Esophagus squamous epithelium (tissue), 4 donors: ENCODE measurements at regions not wholly inside any gene's neighbourhood (a gene's known extent, or its start where the extent isn't known, plus 50 kb on each side); places are given as distances from the start of the nearest gene placed in this dataset.

Source experiments
- POLR2A ChIP-seq, 4 donors: fragments of 450-650 bp; IDR thresholded peaks; one replicate each; pipeline ENCODE4 v1.6.1; 2017; ENCODE audit warnings: antibody characterized with exemption in 4 of 4, mild to moderate bottlenecking in 4 of 4, moderate library complexity in 3 of 4
- TF ChIP-seq, protein P1 (sequence below), 6 experiments: fragments of 450-650 bp in 4 of 6; fragments of 200-600 bp in 2 of 6; sonication (generic) in 2 of 6; IDR thresholded peaks; one replicate each; pipeline ENCODE4 v1.5.1; 2016 to 2019; ENCODE audit warnings: antibody characterized with exemption in 6 of 6, mild to moderate bottlenecking in 4 of 6, moderate library complexity in 4 of 6

DNA sequence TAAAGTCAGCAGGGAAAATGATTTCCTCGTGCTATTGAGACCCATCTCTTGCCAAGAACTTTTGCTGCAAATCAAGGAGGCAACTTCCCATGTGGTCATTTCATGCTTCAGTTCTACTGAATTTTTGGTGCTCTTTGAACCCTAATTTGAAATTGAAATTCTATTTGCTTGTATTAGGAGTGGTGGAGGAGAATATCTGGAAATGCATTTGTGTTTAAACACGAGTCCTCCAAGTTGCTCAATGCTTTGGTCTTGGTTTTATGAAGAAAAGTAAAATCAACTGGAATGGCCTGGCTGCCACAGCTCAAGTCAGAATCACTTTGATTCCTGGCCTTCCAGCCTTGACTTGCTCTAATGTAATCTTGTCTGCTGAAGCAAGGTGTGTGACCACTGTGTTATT lies 613.2 kb downstream of the TLE1 start:
- TF ChIP-seq, protein P1, sequence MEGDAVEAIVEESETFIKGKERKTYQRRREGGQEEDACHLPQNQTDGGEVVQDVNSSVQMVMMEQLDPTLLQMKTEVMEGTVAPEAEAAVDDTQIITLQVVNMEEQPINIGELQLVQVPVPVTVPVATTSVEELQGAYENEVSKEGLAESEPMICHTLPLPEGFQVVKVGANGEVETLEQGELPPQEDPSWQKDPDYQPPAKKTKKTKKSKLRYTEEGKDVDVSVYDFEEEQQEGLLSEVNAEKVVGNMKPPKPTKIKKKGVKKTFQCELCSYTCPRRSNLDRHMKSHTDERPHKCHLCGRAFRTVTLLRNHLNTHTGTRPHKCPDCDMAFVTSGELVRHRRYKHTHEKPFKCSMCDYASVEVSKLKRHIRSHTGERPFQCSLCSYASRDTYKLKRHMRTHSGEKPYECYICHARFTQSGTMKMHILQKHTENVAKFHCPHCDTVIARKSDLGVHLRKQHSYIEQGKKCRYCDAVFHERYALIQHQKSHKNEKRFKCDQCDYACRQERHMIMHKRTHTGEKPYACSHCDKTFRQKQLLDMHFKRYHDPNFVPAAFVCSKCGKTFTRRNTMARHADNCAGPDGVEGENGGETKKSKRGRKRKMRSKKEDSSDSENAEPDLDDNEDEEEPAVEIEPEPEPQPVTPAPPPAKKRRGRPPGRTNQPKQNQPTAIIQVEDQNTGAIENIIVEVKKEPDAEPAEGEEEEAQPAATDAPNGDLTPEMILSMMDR (IDR thresholded peaks at IDR 0.05), result no peak
- no peak for TF ChIP-seq POLR2A (IDR thresholded peaks at IDR 0.05)
